Stimulated activated effector memory CD8-positive, alpha-beta T cell treated with anti-CD3 and anti-CD28 coated beads, Interleukin-12 subunit alpha, Interleukin-12 subunit beta, amount 100 ng/mL, for 72 hours (primary cell): ENCODE measurements at regions not wholly inside any gene's neighbourhood (a gene's known extent, or its start where the extent isn't known, plus 50 kb on each side); places are given as distances from the start of the nearest gene placed in this dataset.

Source experiments
- ATAC-seq: fragments of 150-1000 bp; cut with Tn5 transposase; 2 replicates; pipeline ENCODE4 v1.10.0; 2021
- DNase-seq, 2 donors: peaks; one replicate each; pipeline ENCODE4 v3.0.0; 2021 to 2022; ENCODE audit warnings: low spot score in 2 of 2
- H3K27ac Mint-ChIP-seq: one replicate; pipeline ENCODE4 v1.8.0; 2022; ENCODE audit warnings: mild to moderate bottlenecking, mixed read lengths
- H3K36me3 Mint-ChIP-seq: one replicate; pipeline ENCODE4 v1.8.0; 2022; ENCODE audit warnings: mild to moderate bottlenecking, mixed read lengths
- H3K4me1 Mint-ChIP-seq: one replicate; pipeline ENCODE4 v1.8.0; 2022; ENCODE audit warnings: mixed read lengths
- H3K4me3 Mint-ChIP-seq: one replicate; pipeline ENCODE4 v1.8.0; 2022; ENCODE audit warnings: mild to moderate bottlenecking, mixed read lengths
- H3K9me3 Mint-ChIP-seq: one replicate; pipeline ENCODE4 v1.8.0; 2022; ENCODE audit warnings: mixed read lengths

DNA sequence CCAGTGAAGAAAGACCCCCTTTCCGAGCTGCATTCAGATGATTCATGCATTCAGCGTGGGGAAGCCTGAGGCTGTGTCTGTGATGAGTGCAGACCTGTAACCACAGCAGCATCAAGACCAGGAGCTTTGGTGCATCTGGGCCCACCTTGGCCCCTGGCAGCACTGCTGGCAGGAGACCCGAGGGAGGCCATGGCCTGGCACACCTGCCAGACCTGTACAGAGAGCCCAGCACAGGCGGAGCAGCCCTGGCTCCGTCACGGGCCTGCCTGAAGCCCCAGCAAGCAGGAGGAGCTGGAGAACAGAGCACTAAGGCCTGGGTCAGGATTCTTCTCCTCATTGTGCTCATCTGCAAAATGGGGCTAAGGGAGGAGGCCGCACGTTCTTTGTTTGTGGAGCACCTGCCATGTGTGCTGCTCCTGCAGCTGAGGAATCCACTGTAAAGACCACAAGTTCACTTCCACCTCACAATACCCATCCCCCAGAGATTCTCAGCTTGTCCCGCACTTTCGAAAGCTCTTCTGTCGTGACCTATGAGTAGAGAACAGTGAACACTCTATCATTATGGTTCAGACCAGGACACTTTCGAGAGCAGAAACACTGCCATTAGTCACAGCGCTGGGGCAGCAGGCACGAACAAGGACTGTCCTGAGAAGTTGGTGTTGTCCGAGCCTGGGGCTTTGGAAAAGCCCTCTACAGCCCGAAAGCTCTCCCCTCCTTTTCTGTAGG lies 144.4 kb upstream of the CST7 start:
- ATAC-seq: no peak
- H3K36me3 Mint-ChIP-seq: no peaks in the 10 kb centered on the region
- DNase-seq: no peak
- peaks cover 11% of the 10 kb centered on the region for H3K4me1 Mint-ChIP-seq
- H3K4me3 Mint-ChIP-seq: no peak overlapping the region
- no peak overlapping the region for H3K27ac Mint-ChIP-seq
- H3K9me3 Mint-ChIP-seq: no peaks in the 10 kb centered on the region

DNA sequence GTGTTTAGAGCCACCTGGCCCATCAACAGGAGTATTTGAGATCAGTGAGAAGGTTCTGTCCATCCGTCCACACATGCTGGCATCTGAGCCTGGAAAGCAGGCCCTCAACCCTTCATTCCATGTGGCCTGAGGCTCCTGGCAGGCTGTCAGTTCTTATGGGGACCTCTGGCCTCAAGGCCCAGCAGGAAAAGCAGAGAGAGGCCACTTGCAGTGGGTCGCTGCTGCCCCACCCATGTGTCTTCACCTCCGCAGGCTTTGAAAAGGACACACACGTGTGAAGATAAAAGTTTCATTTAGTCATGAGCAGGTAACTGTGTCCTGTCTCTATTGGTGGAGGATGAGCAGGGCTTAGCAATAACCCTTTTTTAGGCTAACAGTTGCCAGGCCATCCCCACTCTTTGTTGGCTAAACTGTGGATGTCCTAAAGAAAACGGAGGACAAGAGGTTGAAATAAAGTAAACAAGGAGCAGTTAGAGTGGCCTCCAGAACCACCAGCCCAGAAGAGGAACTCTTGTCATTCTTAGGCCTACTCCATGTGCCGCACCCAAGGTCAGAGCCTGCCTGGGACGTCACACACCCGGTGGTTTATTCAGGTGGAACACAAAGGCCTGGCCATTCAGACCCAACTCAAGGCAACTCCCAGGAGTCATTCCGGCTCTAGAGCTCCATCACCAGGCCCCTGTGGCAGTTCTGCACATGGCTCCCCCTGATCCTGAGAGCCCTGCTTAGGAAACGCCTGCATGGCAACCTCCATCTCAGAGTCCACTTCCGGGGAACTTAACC lies 143.4 kb upstream of the CST7 start:
- DNase-seq: no peak
- Mint-ChIP-seq H3K4me3 (no peak overlapping the region), H3K27ac (no peak overlapping the region), H3K9me3 (no peaks in the 10 kb centered on the region), H3K36me3 (no peaks in the 10 kb centered on the region), H3K4me1 (peaks cover 11% of the 10 kb centered on the region)
- no peak for ATAC-seq

DNA sequence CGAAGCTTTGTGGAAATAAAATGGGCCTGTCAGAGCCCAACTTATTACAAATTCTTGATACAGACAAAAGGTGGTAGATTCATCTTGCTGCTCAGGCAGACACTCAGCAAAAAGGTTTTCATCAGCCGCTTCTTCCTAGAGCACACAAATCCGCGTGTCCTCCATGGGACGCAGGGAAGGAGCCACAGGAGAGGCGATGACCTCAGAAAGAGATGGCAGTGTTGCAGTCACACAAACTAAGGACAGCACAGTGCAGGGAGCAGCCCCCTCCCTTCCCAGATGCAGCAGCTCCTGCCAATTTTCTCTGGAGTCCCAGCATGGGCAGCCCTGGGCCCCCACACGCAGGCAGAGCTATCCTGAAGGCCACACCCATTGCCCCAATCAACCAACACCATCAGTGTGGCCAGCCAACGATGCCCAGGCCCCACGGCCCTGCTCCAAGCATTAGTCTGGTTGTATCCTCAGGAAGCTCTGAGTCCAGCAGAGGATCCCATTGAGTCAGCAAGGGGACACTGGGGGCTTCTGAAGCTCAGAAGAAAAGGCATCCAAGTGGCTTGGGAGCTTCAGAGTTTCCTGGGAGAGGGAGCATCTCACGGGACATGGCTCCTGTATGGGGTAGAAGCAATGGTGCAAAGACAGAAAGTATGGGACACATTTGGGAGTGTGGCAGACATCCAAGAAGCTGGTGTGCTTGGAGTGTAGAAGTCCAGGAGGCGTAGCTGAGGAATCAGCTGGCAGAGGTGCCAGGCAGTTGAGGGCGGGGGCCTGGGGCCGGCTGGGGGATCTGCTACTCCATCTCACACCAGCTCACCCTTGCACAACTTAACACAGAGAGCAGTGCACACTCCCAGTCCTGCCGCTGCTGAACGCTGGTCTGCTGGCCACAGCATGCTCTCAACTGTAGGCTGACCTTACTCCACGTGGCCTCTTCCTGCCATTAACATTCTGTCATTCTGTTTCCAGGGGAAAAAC lies 142.1 kb upstream of the CST7 start:
- H3K27ac Mint-ChIP-seq: no peak overlapping the region
- ATAC-seq: no peak
- no peaks in the 10 kb centered on the region for H3K36me3 Mint-ChIP-seq

DNA sequence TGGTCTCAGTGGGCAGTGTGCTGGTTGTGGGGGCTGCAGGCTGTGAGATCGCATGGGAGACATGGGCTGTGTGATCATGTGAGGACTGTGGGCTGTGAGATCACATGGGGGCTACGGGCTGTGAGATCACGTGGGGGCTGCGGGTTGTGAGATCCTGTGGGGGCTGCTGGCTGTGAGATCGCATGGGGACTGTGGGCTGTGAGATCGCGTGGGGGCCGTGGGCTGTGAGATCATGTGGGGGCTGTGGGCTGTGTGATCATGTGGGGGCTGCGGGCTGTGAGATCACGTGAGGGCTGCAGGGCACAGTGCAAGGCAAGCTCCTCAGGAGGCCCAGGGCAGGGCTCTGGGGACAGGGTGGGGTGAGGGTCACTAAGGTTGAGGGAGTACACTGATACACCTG lies 140.5 kb upstream of the CST7 start:
- H3K4me3 Mint-ChIP-seq: no peak overlapping the region
- no peaks in the 10 kb centered on the region for H3K36me3 Mint-ChIP-seq
- peak; percentile 25 for ATAC-seq
- H3K27ac Mint-ChIP-seq: peak overlapping the region; percentile 5
- no peak for DNase-seq
- peaks cover 11% of the 10 kb centered on the region for H3K4me1 Mint-ChIP-seq
- peaks cover 3% of the 10 kb centered on the region for H3K9me3 Mint-ChIP-seq

More for the DNA sequence above, 142.1 kb upstream of the CST7 start:
- no peak for DNase-seq
- no peaks in the 10 kb centered on the region for H3K9me3 Mint-ChIP-seq
- H3K4me1 Mint-ChIP-seq: peaks cover 11% of the 10 kb centered on the region
- H3K4me3 Mint-ChIP-seq: no peak overlapping the region

DNA sequence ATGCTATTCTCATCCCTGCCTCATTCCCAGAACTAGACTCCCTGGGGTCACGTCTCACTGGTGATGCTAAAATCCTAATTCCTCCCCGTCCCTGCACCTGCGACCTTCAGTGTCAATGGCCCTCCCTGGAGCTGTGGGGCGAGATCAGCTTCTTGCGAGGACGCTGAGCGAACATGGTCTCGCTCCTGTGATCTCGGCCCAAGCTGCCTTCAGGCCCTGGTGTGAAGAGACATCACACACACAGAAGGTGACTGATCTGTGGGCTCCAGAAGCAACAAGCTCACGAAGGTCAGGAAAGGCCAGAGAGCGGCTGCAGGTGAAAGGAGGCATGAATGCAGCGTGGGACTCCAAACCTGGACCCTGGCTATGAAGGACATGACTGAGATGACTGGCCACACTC lies 139.5 kb upstream of the CST7 start:
- H3K36me3 Mint-ChIP-seq: no peaks in the 10 kb centered on the region
- H3K4me1 Mint-ChIP-seq: peaks cover 11% of the 10 kb centered on the region
- ATAC-seq: no peak
- no peak overlapping the region for H3K27ac Mint-ChIP-seq
- peaks cover 3% of the 10 kb centered on the region for H3K9me3 Mint-ChIP-seq
- no peak for DNase-seq
- no peak overlapping the region for H3K4me3 Mint-ChIP-seq

DNA sequence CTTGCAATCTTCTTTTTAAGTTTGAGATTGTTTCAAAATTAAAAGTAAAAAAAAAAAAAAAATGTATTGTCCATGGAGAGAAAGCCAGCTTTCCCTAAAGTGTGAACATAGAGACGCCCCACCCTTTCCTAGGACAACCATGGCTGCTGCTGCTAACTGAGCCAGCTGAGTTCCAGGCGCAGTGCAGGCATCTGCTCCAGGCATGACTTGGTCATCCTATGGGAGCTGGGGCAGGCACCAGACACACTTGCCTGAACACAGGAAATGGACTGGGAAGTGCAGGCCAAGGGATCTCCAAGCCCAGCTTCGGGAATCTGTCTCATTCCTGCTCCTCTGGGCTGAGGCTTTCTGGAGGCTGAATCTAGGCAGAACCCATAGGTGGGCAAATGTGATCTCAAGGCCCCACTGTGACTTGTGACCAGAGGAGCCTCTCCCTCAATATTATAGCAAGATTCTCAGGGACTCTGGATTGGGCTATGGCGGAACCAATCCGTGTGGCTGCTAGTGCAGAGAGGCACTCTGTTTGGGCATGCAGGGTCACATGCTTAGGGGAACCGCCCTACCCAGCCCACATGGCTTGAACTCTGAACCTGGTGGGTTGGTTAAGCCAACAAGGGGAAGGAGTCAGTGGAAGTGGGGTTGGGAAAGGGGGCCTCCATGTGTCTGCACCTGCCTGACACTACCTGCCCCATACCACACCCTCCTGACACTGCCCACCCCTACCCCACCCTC lies 138.2 kb upstream of the CST7 start:
- no peak overlapping the region for H3K4me3 Mint-ChIP-seq

DNA sequence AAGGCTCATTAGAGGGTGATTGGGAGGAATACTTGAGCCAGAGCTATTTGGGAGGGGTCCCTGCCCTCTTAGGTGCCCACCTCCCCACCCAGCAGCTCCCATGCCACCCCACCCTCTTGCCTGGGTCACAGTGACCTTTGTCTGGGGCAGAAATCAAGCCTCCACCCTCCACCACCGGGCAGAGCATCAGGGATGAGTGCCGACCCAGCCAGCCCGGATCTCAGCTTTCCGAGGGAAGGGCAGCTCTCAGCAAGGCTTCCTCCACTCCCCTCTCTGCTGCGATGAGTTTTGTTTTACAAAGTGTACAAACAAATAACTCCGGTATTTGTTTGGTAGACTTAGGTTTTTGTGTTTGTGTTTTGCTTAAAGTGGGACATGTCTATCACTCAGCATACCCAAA lies 136.7 kb upstream of the CST7 start:
- Mint-ChIP-seq H3K9me3 (peaks cover 3% of the 10 kb centered on the region), H3K4me3 (no peak overlapping the region), H3K27ac (no peak overlapping the region), H3K4me1 (peaks cover 11% of the 10 kb centered on the region), H3K36me3 (no peaks in the 10 kb centered on the region)
- ATAC-seq: no peak
- no peak for DNase-seq

More for the DNA sequence above, 138.2 kb upstream of the CST7 start:
- Mint-ChIP-seq H3K4me1 (peaks cover 11% of the 10 kb centered on the region), H3K27ac (no peak overlapping the region), H3K36me3 (no peaks in the 10 kb centered on the region), H3K9me3 (peaks cover 3% of the 10 kb centered on the region)
- DNase-seq (no peak), ATAC-seq (no peak)

DNA sequence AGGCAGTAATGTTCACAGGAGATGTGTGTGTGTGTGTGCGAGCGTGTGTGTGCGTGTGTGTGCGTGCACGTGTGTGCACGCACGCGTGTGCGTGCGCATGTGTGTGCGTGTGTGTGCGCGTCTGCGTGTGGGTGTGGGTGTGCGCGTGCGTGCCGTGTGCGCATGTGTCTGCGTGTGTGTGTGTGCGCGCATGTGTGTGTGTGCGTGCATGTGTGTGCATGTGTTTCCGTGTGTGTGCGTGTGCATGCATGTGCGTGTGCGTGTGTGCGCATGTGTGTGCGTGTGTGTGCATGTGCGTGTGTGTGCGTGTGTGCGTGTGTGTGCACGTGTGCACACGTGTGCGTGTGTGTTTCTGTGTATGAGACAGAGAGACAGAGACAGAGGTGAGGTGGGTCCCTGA lies 136.0 kb upstream of the CST7 start:
- Mint-ChIP-seq H3K27ac (no peak overlapping the region), H3K9me3 (peaks cover 3% of the 10 kb centered on the region), H3K4me3 (no peak overlapping the region), H3K4me1 (peaks cover 11% of the 10 kb centered on the region), H3K36me3 (no peaks in the 10 kb centered on the region)
- ATAC-seq: no peak
- no peak for DNase-seq

DNA sequence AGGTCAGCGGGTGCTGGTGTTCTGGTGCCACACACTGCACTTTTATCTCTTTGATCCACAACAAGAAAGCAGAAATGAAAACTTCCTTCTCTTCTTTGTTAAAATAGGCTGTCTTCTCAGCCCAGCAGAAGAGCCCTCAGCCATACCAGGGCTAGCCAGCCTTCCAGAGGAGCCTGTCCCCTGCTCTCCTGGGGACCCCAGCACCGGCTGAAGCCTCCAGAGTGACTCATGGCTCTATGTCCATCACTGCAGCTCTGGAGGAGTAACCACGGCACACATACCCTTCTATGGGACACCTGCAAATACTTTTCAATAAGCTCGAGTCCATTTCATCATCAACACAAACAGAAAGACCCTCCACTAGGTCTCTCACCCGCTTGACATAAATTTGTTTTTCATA lies 135.6 kb upstream of the CST7 start:
- Mint-ChIP-seq H3K4me1 (peaks cover 8% of the 10 kb centered on the region), H3K9me3 (peaks cover 3% of the 10 kb centered on the region), H3K4me3 (no peak overlapping the region), H3K36me3 (no peaks in the 10 kb centered on the region), H3K27ac (no peak overlapping the region)
- ATAC-seq (no peak), DNase-seq (no peak)

DNA sequence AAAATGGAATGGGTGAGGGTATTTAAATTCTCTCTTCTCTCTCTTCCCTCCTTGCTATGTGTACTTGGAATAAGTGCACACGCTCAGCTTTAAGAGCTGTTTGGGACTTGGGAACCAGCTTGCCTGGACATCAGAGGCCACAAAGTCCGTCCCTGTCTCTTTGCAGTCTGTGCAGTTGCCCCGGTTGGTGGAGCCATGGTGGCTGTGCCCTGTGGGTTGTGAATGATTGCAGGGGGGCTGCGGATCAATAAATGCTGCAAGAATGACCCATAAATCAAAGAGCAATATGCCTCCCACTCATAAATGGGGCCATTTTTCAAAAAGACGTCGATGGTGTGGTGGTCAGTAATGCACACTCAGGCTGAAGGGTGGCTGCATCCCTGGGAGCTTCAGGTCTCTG lies 135.1 kb upstream of the CST7 start:
- no peak for DNase-seq
- Mint-ChIP-seq H3K9me3 (peaks cover 3% of the 10 kb centered on the region), H3K4me1 (peaks cover 4% of the 10 kb centered on the region), H3K36me3 (no peaks in the 10 kb centered on the region), H3K27ac (no peak overlapping the region), H3K4me3 (no peak overlapping the region)
- no peak for ATAC-seq

DNA sequence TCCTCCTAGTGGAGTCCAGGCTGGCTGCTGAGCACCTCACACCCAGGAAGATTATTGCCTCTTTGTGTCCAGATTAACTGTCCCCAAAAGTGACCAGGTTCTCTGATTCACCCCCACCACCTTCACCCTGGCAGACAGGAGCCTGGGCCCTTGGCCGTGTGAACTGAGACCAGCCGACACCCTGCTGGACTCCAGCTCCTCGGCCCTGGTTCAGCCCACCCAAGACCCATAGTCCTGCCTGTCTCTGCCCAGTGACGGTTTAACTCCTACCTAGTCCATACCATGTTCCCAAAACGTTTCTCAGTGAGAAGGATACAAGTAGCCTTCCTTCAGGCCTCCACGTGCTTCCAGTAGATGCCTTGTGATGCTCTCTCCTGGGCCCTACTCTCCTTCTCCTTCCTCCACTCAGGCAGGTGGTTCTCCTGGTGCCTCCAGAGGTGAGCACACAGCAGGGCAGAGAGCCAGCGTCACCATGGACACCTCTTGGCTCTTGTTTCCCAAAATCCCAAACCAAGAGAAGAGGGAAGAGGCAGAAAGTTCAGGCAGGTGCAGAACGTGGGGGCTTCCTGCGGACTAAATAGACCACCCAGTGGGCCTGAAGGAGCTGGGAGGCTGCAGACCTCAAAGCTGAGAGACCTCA lies 134.4 kb upstream of the CST7 start:
- no peak for ATAC-seq
- no peaks in the 10 kb centered on the region for H3K4me1 Mint-ChIP-seq
- peaks cover 3% of the 10 kb centered on the region for H3K9me3 Mint-ChIP-seq
- DNase-seq: no peak
- no peaks in the 10 kb centered on the region for H3K36me3 Mint-ChIP-seq
- H3K4me3 Mint-ChIP-seq: no peak overlapping the region
- no peak overlapping the region for H3K27ac Mint-ChIP-seq

DNA sequence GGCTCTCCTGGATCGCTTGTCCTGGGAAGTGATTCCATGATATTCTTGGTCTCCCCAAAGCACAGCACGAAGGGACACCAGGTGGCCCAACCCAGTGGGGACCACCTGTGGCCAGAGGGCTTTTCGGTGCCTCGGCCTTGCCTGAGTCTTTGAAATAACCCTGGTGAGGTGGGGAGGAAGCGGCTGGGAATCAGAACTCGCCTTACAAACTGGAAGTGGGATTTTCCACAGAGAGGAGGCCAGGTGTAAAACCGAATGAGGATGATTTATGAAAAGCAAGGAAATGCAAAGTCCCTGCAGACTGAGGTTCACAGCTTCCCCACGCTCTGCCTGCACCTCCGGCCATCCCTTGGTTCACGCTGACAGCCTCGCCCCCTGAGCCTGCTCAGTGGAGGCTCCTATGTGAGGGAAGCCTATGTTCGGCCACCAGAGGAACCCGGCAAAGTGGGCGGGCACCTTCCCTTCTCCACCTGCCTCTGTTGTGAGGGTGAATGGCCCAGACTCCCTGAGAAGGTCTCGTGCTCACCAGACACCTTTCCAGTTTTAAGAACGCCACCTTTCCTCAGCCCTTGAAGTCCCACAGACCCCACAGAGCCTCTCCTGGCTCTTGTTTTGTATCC lies 133.8 kb upstream of the CST7 start:
- DNase-seq: no peak
- Mint-ChIP-seq H3K4me1 (no peaks in the 10 kb centered on the region), H3K9me3 (peaks cover 3% of the 10 kb centered on the region), H3K36me3 (no peaks in the 10 kb centered on the region), H3K27ac (no peak overlapping the region), H3K4me3 (no peak overlapping the region)
- ATAC-seq: no peak

DNA sequence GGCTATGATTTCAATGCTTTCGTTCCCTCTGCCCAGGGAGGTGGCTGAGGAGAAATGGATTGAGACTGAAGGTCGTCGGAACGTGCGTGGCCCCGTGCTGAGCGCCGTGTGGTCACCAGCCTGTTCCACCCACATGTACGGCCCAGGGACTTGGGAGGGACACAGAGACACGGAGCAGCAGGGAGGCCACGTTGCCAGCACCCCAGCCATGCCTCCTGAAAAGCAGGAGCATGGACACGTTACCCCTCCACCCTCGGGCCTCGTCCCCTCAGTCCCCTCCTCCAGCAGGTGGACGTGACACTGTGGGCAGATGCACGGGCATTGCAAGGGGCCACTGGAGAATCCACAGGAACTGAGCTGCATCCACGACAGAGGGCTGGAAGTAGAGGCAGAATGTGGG lies 133.1 kb upstream of the CST7 start:
- Mint-ChIP-seq H3K4me1 (no peaks in the 10 kb centered on the region), H3K36me3 (no peaks in the 10 kb centered on the region), H3K27ac (no peak overlapping the region), H3K4me3 (no peak overlapping the region), H3K9me3 (peaks cover 3% of the 10 kb centered on the region)
- DNase-seq (no peak), ATAC-seq (no peak)

DNA sequence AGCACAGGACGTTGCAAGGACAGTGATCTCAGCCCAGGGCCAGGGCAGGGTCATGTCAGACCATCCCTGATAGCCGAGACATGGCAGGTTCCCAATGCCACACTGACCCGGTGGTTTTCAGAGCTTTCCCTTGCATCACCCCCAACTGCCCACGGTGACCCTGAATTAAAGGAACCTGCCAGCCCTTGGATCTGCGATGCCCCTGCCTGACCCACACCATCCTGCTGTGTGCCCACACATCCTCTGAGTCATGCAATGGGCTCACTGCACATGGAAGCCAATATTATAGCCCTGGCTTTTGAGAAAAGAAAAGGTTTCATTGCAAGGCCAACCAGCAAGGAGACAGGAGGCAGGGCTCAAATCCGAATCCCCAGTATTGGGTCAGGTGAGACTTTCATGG lies 132.6 kb upstream of the CST7 start:
- no peak for ATAC-seq
- H3K4me3 Mint-ChIP-seq: no peak overlapping the region

More for the DNA sequence above, 132.6 kb upstream of the CST7 start:
- no peak for DNase-seq
- Mint-ChIP-seq H3K4me1 (no peaks in the 10 kb centered on the region), H3K27ac (no peak overlapping the region), H3K9me3 (peaks cover 3% of the 10 kb centered on the region), H3K36me3 (no peaks in the 10 kb centered on the region)
